ENCODE measurements at regions not wholly inside any gene's neighbourhood (a gene's known extent, or its start where the extent isn't known, plus 50 kb on each side); places are given as distances from the start of the nearest gene placed in this dataset.

- TF ChIP-seq ZNF609 (CRISPR knock-in tag; IDR thresholded peaks at IDR 0.05; ENCODE audit: borderline replicate concordance) (no peak), PHF8 (IDR thresholded peaks at IDR 0.05; ENCODE audit: borderline replicate concordance, low read length) (no peak), GABPB2 (CRISPR knock-in tag; conservative IDR thresholded peaks at IDR 0.05) (no peak)
Measured at GRCh38 chr11:70879601-70880285, 372.6 kb downstream of the SHANK2 start (continued).

- H3K79me2 ChIP-seq (ENCODE audit: control insufficient read depth, insufficient read depth, low read length), result no peaks in the 10 kb centered on the region
- WGBS (ENCODE audit: insufficient coverage, low coverage, missing lambda C conversion rate), result 0% methylated on average over 5 of the region's 5 CpGs
- CTCF ChIA-PET (ENCODE audit: low intra/inter-chr PET ratio), result no interaction called here
- H3K4me3 ChIP-seq, result no peak overlapping the region
- FAIRE-seq (no peak), ATAC-seq (no peak), DNase-seq (ENCODE audit: extremely low read depth in 1 of 4, low spot score in 3 of 4) (no peak)
- peaks cover 3% of the 10 kb centered on the region; the same call in 1 of the 2 replicates for H4K20me1 ChIP-seq (replicated peaks; ENCODE audit: control insufficient read depth, insufficient read depth, low read length)
- H3K36me3 ChIP-seq (ENCODE audit: control insufficient read depth, insufficient read depth, low read length), result no peaks in the 10 kb centered on the region
- no peak overlapping the region for H3K27ac ChIP-seq (ENCODE audit: extremely low read depth, low read depth, low read length)
- H3K4me1 ChIP-seq (replicated peaks in 1 of 2; ENCODE audit: control insufficient read depth in 2 of 2, insufficient read depth in 2 of 2, low read length in 2 of 2), result no peaks in the 10 kb centered on the region
- no TSS peak for BruUV-seq (replicated peaks)
- H2AFZ ChIP-seq (ENCODE audit: low read depth, low read length), result no peak overlapping the region
- POLR2A ChIA-PET, result interaction anchor here (0.6 to 1.2 kb wide), 2 partner anchors 11 to 196 kb away, joined by 3 to 4 read pairs; no protein-coding TSS in a partner anchor
- no peaks in the 10 kb centered on the region for H3K9me3 ChIP-seq (replicated peaks; ENCODE audit: control insufficient read depth, insufficient read depth, low read depth, low read length)
- intact Hi-C loops (cut with micrococcal nuclease) (no loop called here), in situ Hi-C loops (cut with MboI) (no loop called here)
- H3K4me2 ChIP-seq (ENCODE audit: insufficient read depth, low read length), result no peak overlapping the region
- H3K27me3 ChIP-seq (ENCODE audit: control insufficient read depth in 2 of 2, insufficient read depth in 2 of 2, low read length in 2 of 2), result peaks cover 6 to 50% of the 10 kb centered on the region in 2 experiments; a peak in 3 of 5 replicates
- H3K9me1 ChIP-seq (ENCODE audit: control insufficient read depth, insufficient read depth, low read length), result no peaks in the 10 kb centered on the region
- no peak overlapping the region for H3K9ac ChIP-seq (ENCODE audit: insufficient read depth in 1 of 2, low read depth in 2 of 2, low read length in 2 of 2)
- TF ChIP-seq NFRKB (IDR thresholded peaks at IDR 0.05; ENCODE audit: low read depth) (no peak), TBL1XR1 (IDR thresholded peaks at IDR 0.05; ENCODE audit: low read length in 2 of 2) (no peak), CREB1 (IDR thresholded peaks at IDR 0.05) (no peak), CREB1 (CRISPR knock-in tag; IDR thresholded peaks at IDR 0.05) (no peak), CXXC5 (CRISPR knock-in tag; IDR thresholded peaks at IDR 0.05) (no peak), RUNX1 (IDR thresholded peaks at IDR 0.05; ENCODE audit: low read depth) (no peak), ZNF583 (CRISPR knock-in tag; IDR thresholded peaks at IDR 0.05) (no peak), ZNF354B (CRISPR knock-in tag; IDR thresholded peaks at IDR 0.05) (no peak), HMBOX1 (IDR thresholded peaks at IDR 0.05) (no peak), GABPB1 (CRISPR knock-in tag; IDR thresholded peaks at IDR 0.05) (no peak), MYBL2 (IDR thresholded peaks at IDR 0.05; ENCODE audit: low read depth) (no peak), MYBL2 (CRISPR knock-in tag; IDR thresholded peaks at IDR 0.05; ENCODE audit: borderline replicate concordance) (no peak), ZNF778 (CRISPR knock-in tag; IDR thresholded peaks at IDR 0.05) (no peak), MTA2 (IDR thresholded peaks at IDR 0.05; ENCODE audit: low read depth) (no peak)
Measured at GRCh38 chr11:70880416-70880815, 372.0 kb downstream of the SHANK2 start.

All from K562 (cell line).